SK-N-SH (cell line): ENCODE measurements at regions not wholly inside any gene's neighbourhood (a gene's known extent, or its start where the extent isn't known, plus 50 kb on each side); places are given as distances from the start of the nearest gene placed in this dataset.

Experiments
- CTCF ChIA-PET: fragments of 300-600, 350-600 bp; formaldehyde crosslinking; extraction: SDS; loops from one replicate; lab custom pipeline; 2021; lab: Yijun Ruan, JAX
- POLR2A ChIA-PET: fragments of 350-600 bp; sonication (Branson Sonifier 250); formaldehyde crosslinking; extraction: SDS; loops from one replicate; lab custom pipeline; 2020; ENCODE audit warnings: antibody characterized with exemption, inconsistent platforms; lab: Yijun Ruan, JAX
- DNase-seq: peaks from one replicate; pipeline ENCODE4 v3.0.0; 2012
- H2AFZ ChIP-seq: fragments of 200-600 bp; sonication (generic); 2 replicates; pipeline ENCODE4 v1.8.1; 2016; ENCODE audit warnings: antibody characterized with exemption, mild to moderate bottlenecking, low read depth
- H3F3A ChIP-seq: fragments of 200-600 bp; sonication (generic); replicated peaks from 2 replicates; pipeline ENCODE3; 2016; ENCODE audit warnings: antibody characterized with exemption, mild to moderate bottlenecking; ENCODE audit not compliant: insufficient read depth
- H3K27ac ChIP-seq, 2 experiments: fragments of 200-500 bp in 1 of 2; fragments of 200-600 bp in 1 of 2; sonication (Bioruptor generic) in 1 of 2; sonication (generic), shearing (Covaris generic) in 1 of 2; 2 replicates each; pipeline versions ENCODE4 v1.5.1 to v1.6.1; 2014 to 2016; ENCODE audit warnings: low read depth in 2 of 2, inconsistent platforms in 1 of 2, low read length in 1 of 2, mild to moderate bottlenecking in 1 of 2, mixed read lengths in 1 of 2
- H3K27me3 ChIP-seq: fragments of 200-600 bp; sonication (generic), shearing (Covaris generic); 2 replicates; pipeline ENCODE4 v1.6.1; 2016; ENCODE audit warnings: mixed run types; ENCODE audit not compliant: insufficient read depth
- H3K36me3 ChIP-seq, 2 experiments: fragments of 200-500 bp in 1 of 2; fragments of 200-600 bp in 1 of 2; sonication (Bioruptor generic) in 1 of 2; sonication (generic) in 1 of 2; replicated peaks in 1 of 2; 2 replicates each; pipeline versions ENCODE3 to v1.5.1; 2014 to 2016; ENCODE audit warnings: low read length in 1 of 2, mild to moderate bottlenecking in 1 of 2; ENCODE audit not compliant: insufficient read depth in 2 of 2, control insufficient read depth in 1 of 2
- H3K4me1 ChIP-seq, 2 experiments: fragments of 200-500 bp in 1 of 2; fragments of 200-600 bp in 1 of 2; sonication (Bioruptor generic) in 1 of 2; sonication (generic), shearing (Covaris generic) in 1 of 2; 2 replicates each; pipeline versions ENCODE4 v1.5.1 to v1.6.1; 2014 to 2016; ENCODE audit warnings: low read depth in 1 of 2, low read length in 1 of 2, mixed run types in 1 of 2; ENCODE audit not compliant: insufficient read depth in 2 of 2, control insufficient read depth in 1 of 2
- H3K4me2 ChIP-seq: fragments of 200-600 bp; sonication (generic), shearing (Covaris generic); 2 replicates; pipeline ENCODE4 v1.6.1; 2017; ENCODE audit warnings: mixed run types
- H3K4me3 ChIP-seq, 2 experiments: fragments of 200-500 bp in 1 of 2; fragments of 200-600 bp in 1 of 2; sonication (Bioruptor generic) in 1 of 2; sonication (generic), shearing (Covaris generic) in 1 of 2; 2 replicates each; pipeline versions ENCODE4 v1.5.1 to v1.8.1; 2014 to 2016; ENCODE audit warnings: low read depth in 2 of 2, inconsistent platforms in 1 of 2, low read length in 1 of 2, mild to moderate bottlenecking in 1 of 2, mixed read lengths in 1 of 2, moderate library complexity in 1 of 2
- H3K79me2 ChIP-seq: fragments of 200-600 bp; sonication (generic); 2 replicates; pipeline ENCODE4 v1.8.1; 2017; ENCODE audit warnings: mild to moderate bottlenecking; ENCODE audit not compliant: insufficient read depth
- H3K9ac ChIP-seq: fragments of 200-600 bp; sonication (generic); 2 replicates; pipeline ENCODE4 v1.6.1; 2017; ENCODE audit warnings: mixed run types
- H3K9me2 ChIP-seq: fragments of 200-600 bp; sonication (generic); 2 replicates; pipeline ENCODE4 v1.6.1; 2017; ENCODE audit warnings: mixed run types
- H3K9me3 ChIP-seq: fragments of 200-600 bp; sonication (generic); 2 replicates; pipeline ENCODE4 v1.6.1; 2017; ENCODE audit warnings: mixed run types, mild to moderate bottlenecking, moderate library complexity
- H4K20me1 ChIP-seq: fragments of 200-600 bp; sonication (generic); 2 replicates; pipeline ENCODE4 v1.6.1; 2017; ENCODE audit warnings: mild to moderate bottlenecking, mixed run types; ENCODE audit not compliant: insufficient read depth
- CHD2 ChIP-seq: fragments of 150-350 bp; IDR thresholded peaks from 2 replicates; pipeline ENCODE4 v1.6.1; 2018; ENCODE audit warnings: low read length; ENCODE audit not compliant: partially characterized antibody
- ELF1 ChIP-seq: IDR thresholded peaks from 2 replicates; pipeline ENCODE4 v1.4.0; 2012
- EZH2phosphoT487 ChIP-seq: fragments of 200-600 bp; sonication (generic); IDR thresholded peaks from 2 replicates; pipeline ENCODE4 v1.6.1; 2017; ENCODE audit warnings: low read depth, mixed run types, mild to moderate bottlenecking, antibody characterized with exemption, moderate library complexity, borderline replicate concordance
- FOXM1 ChIP-seq: IDR thresholded peaks from 2 replicates; pipeline ENCODE4 v1.4.0; 2012; ENCODE audit warnings: low read depth, mild to moderate bottlenecking
- GATA2 ChIP-seq: sonication (generic); formaldehyde crosslinking; IDR thresholded peaks from 2 replicates; pipeline ENCODE4 v1.5.0; 2020; ENCODE audit warnings: mild to moderate bottlenecking, missing genetic modification reagents
- JUND ChIP-seq: IDR thresholded peaks from 2 replicates; pipeline ENCODE4 v1.4.0; 2012
- MXI1 ChIP-seq: IDR thresholded peaks from 2 replicates; pipeline ENCODE4 v1.6.1; 2012; ENCODE audit warnings: mild to moderate bottlenecking, low read depth, low read length, improper control_type of control experiment
- NFIC ChIP-seq: IDR thresholded peaks from 2 replicates; pipeline ENCODE4 v1.4.0; 2012; ENCODE audit warnings: borderline replicate concordance
- NRF1 ChIP-seq: IDR thresholded peaks from 2 replicates; pipeline ENCODE4 v1.6.1; 2012; ENCODE audit warnings: low read depth, mild to moderate bottlenecking, low read length
- POLR2AphosphoS5 ChIP-seq: IDR thresholded peaks from 2 replicates; pipeline ENCODE4 v1.6.1; 2012; ENCODE audit warnings: low read depth, low read length
- RAD21 ChIP-seq: IDR thresholded peaks from 2 replicates; pipeline ENCODE4 v1.6.1; 2012; ENCODE audit warnings: mild to moderate bottlenecking, low read length
- RCOR1 ChIP-seq: fragments of 150-350 bp; IDR thresholded peaks from 2 replicates; pipeline ENCODE4 v1.6.1; 2017; ENCODE audit warnings: antibody characterized with exemption, low read length
- RFX5 ChIP-seq: IDR thresholded peaks from 2 replicates; pipeline ENCODE4 v1.6.1; 2012; ENCODE audit warnings: mild to moderate bottlenecking, improper control_type of control experiment, low read length
- RXRA ChIP-seq: IDR thresholded peaks from 2 replicates; pipeline ENCODE4 v1.4.0; 2012; ENCODE audit warnings: low read depth, mild to moderate bottlenecking, borderline replicate concordance
- SMC3 ChIP-seq: IDR thresholded peaks from 2 replicates; pipeline ENCODE4 v1.6.1; 2012; ENCODE audit warnings: low read depth, low read length, improper control_type of control experiment
- TAF1 ChIP-seq: IDR thresholded peaks from 2 replicates; pipeline ENCODE4 v1.6.1; 2012; ENCODE audit warnings: low read depth, mild to moderate bottlenecking, low read length, moderate library complexity, borderline replicate concordance
- TCF12 ChIP-seq: IDR thresholded peaks from 2 replicates; pipeline ENCODE4 v1.4.0; 2012
- TEAD4 ChIP-seq: IDR thresholded peaks from 2 replicates; pipeline ENCODE4 v1.4.0; 2012; ENCODE audit warnings: mild to moderate bottlenecking, borderline replicate concordance; ENCODE audit not compliant: insufficient read depth
- YY1 ChIP-seq: IDR thresholded peaks from 2 replicates; pipeline ENCODE4 v1.4.0; 2012; ENCODE audit warnings: low read depth, mild to moderate bottlenecking
- ZBTB33 ChIP-seq: IDR thresholded peaks from 2 replicates; pipeline ENCODE4 v1.4.0; 2012; ENCODE audit warnings: low read depth, borderline replicate concordance
- WGBS: methylation state at CpG from one replicate; pipeline ENCODE4 v1.1.6; 2017; ENCODE audit warnings: low lambda C conversion rate; 5-methylcytosine and 5-hydroxymethylcytosine counted together
- TF ChIP-seq, protein P1 (sequence below): IDR thresholded peaks from 2 replicates; pipeline ENCODE4 v1.4.0; 2012; ENCODE audit warnings: low read depth, borderline replicate concordance
- TF ChIP-seq, protein P2 (sequence below): IDR thresholded peaks from 2 replicates; pipeline ENCODE4; 2012

DNA sequence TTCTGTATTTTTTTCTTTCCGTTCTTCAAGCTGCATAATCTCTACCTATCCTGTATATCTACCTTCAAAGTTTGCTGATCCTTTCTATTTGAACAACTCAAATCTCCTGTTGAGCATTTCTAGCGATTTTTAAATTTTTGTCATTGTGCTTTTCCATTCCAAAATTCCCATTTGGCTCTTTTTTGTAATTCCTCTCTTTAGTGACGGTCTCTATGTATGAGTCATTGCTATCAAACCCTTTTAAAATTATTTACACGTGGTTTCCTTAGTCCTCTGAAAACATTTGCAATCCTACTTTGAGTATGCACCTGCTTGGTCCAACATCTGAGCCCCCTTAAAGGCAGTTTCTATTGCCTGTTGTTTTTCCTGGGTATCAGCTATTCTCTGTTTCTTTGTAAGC is 100.5 kb upstream of the FOXC1 start:
- WGBS, result 3% methylated on average over 4 of the region's 4 CpGs
- H4K20me1 ChIP-seq, result no peaks in the 10 kb centered on the region

DNA sequence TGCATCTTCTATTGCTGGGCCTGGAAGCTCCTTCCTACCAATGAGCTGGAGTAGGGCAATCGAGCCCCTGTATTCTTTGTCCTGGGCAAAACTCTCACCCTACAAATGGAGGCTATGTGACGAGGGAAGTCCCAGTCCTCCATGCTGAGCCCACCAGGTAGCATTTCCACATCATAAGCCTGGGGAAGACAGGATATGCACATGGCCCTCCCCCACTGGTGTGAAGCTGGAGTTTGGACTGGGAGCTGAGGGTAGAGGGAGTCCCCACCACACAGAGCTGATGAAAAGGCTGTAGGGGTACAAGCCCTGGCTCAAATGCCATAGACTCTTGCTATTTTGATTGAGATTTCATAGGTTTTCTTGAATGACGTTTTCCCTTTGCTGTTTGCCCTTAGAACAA is 99.5 kb upstream of the FOXC1 start:
- Histone ChIP-seq H3K27me3 (peaks cover 46% of the 10 kb centered on the region; the same call in 1 of the 2 replicates), H3K27ac (no peak overlapping the region), H3K4me2 (no peak overlapping the region), H3K4me1 (no peaks in the 10 kb centered on the region; a peak in 1 of 4 replicates)
- TF ChIP-seq SMC3, result no peak
- TF ChIP-seq ZBTB33, result no peak
- TF ChIP-seq POLR2AphosphoS5, result no peak
- no peak for TF ChIP-seq TAF1
- TF ChIP-seq RXRA, result no peak
- no peak for TF ChIP-seq EZH2phosphoT487
- no peak for TF ChIP-seq TEAD4
- TF ChIP-seq JUND, result no peak
- TF ChIP-seq YY1, result no peak
- TF ChIP-seq RCOR1, result no peak
- TF ChIP-seq RFX5, result no peak
- no peak for TF ChIP-seq ELF1
- TF ChIP-seq FOXM1, result no peak
- TF ChIP-seq TCF12, result no peak
- TF ChIP-seq NFIC, result no peak
- no peak for TF ChIP-seq RAD21
- TF ChIP-seq, protein P1, sequence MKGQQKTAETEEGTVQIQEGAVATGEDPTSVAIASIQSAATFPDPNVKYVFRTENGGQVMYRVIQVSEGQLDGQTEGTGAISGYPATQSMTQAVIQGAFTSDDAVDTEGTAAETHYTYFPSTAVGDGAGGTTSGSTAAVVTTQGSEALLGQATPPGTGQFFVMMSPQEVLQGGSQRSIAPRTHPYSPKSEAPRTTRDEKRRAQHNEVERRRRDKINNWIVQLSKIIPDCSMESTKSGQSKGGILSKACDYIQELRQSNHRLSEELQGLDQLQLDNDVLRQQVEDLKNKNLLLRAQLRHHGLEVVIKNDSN, result no peak
- no peak for TF ChIP-seq CHD2
- TF ChIP-seq NRF1, result no peak
- no peak for TF ChIP-seq MXI1
- TF ChIP-seq, all 33 proteins: peak for 0
- DNase-seq, result no peak
- Histone ChIP-seq H3K9ac (no peak overlapping the region), H3K79me2 (no peaks in the 10 kb centered on the region), H2AFZ (no peak overlapping the region), H3K9me2 (no peaks in the 10 kb centered on the region), H3K36me3 (no peaks in the 10 kb centered on the region), H3K4me3 (no peak overlapping the region), H4K20me1 (no peaks in the 10 kb centered on the region), H3F3A (no peaks in the 10 kb centered on the region), H3K9me3 (no peaks in the 10 kb centered on the region)
- POLR2A ChIA-PET, result no interaction called here
- CTCF ChIA-PET, result no interaction called here
- 3% methylated on average over 2 of the region's 3 CpGs for WGBS

More for the DNA sequence above, 100.5 kb upstream of the FOXC1 start:
- no peak overlapping the region for H2AFZ ChIP-seq
- no peaks in the 10 kb centered on the region for H3K79me2 ChIP-seq
- no peaks in the 10 kb centered on the region for H3K9me3 ChIP-seq
- no peaks in the 10 kb centered on the region for H3F3A ChIP-seq
- H3K4me3 ChIP-seq, result no peak overlapping the region; a peak in 1 of 4 replicates
- TF ChIP-seq NRF1 (no peak), GATA2 (no peak), YY1 (no peak)
- TF ChIP-seq, protein P2, sequence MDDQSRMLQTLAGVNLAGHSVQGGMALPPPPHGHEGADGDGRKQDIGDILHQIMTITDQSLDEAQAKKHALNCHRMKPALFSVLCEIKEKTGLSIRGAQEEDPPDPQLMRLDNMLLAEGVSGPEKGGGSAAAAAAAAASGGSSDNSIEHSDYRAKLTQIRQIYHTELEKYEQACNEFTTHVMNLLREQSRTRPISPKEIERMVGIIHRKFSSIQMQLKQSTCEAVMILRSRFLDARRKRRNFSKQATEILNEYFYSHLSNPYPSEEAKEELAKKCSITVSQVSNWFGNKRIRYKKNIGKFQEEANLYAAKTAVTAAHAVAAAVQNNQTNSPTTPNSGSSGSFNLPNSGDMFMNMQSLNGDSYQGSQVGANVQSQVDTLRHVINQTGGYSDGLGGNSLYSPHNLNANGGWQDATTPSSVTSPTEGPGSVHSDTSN, result no peak
- no peak overlapping the region for H3K9ac ChIP-seq
- no peak for DNase-seq
- H3K4me1 ChIP-seq, result no peaks in the 10 kb centered on the region
- no peak overlapping the region for H3K27ac ChIP-seq
- CTCF ChIA-PET, result no interaction called here
- no peaks in the 10 kb centered on the region for H3K9me2 ChIP-seq
- H3K36me3 ChIP-seq, result no peaks in the 10 kb centered on the region
- no peak overlapping the region for H3K4me2 ChIP-seq
- peaks cover 53% of the 10 kb centered on the region; the same call in 1 of the 2 replicates for H3K27me3 ChIP-seq
- POLR2A ChIA-PET, result no interaction called here
